Breast epithelium (tissue), 4 donors: ENCODE measurements at regions not wholly inside any gene's neighbourhood (a gene's known extent, or its start where the extent isn't known, plus 50 kb on each side); places are given as distances from the start of the nearest gene placed in this dataset.

ENCODE experiments used
- DNase-seq, 2 donors: peaks; one replicate each; pipeline ENCODE4 v3.0.0-alpha.2; 2019; ENCODE audit warnings: low spot score in 2 of 2
- H3K27ac ChIP-seq, 2 donors: fragments of 200-600 bp; sonication (generic) in 1 of 2; one replicate each; pipeline ENCODE4 v1.5.1; 2016 to 2019; ENCODE audit warnings: mild to moderate bottlenecking in 1 of 2
- H3K27me3 ChIP-seq, 2 donors: fragments of 200-600 bp; sonication (generic) in 1 of 2; one replicate each; pipeline versions ENCODE4 v1.5.1 to v1.6.0; 2017 to 2019; ENCODE audit warnings: control low read depth in 1 of 2, mild to moderate bottlenecking in 1 of 2
- H3K36me3 ChIP-seq: fragments of 200-600 bp; one replicate; pipeline ENCODE4 v1.5.1; 2019
- H3K4me1 ChIP-seq, 2 donors: fragments of 200-600 bp; sonication (generic); one replicate each; pipeline ENCODE4 v1.5.1; 2016 to 2019; ENCODE audit warnings: control low read depth in 1 of 2
- H3K4me3 ChIP-seq, 3 donors: fragments of 200-600 bp; sonication (generic); 1 replicate in 2 of 3; 2 replicates in 1 of 3; pipeline ENCODE4 v1.5.1; 2016 to 2019; ENCODE audit warnings: mild to moderate bottlenecking in 3 of 3, moderate library complexity in 2 of 3
- H3K9me3 ChIP-seq, 2 donors: fragments of 200-600 bp; sonication (generic) in 1 of 2; one replicate each; pipeline ENCODE4 v1.5.1; 2016 to 2019; ENCODE audit warnings: control low read depth in 1 of 2
- POLR2A ChIP-seq: fragments of 450-650 bp; IDR thresholded peaks from one replicate; pipeline ENCODE4 v1.6.1; 2016; ENCODE audit warnings: antibody characterized with exemption, mild to moderate bottlenecking, moderate library complexity
- POLR2AphosphoS5 ChIP-seq, 3 donors: sonication (generic); formaldehyde crosslinking; IDR thresholded peaks; one replicate each; pipeline ENCODE4 v1.6.1; 2017; ENCODE audit warnings: antibody characterized with exemption in 3 of 3
- intact Hi-C: fragments of 100-400 bp; cut with DNase I; formaldehyde crosslinking; loops from one replicate; pipeline ENCODE4 v1.15.1; 2023; ENCODE audit warnings: low total_unique reads
- TF ChIP-seq, protein P1 (sequence below), 3 donors: fragments of 450-650 bp; IDR thresholded peaks; one replicate each; pipeline ENCODE4 v1.5.1; 2016 to 2017; ENCODE audit warnings: antibody characterized with exemption in 3 of 3, mild to moderate bottlenecking in 3 of 3, moderate library complexity in 3 of 3

DNA sequence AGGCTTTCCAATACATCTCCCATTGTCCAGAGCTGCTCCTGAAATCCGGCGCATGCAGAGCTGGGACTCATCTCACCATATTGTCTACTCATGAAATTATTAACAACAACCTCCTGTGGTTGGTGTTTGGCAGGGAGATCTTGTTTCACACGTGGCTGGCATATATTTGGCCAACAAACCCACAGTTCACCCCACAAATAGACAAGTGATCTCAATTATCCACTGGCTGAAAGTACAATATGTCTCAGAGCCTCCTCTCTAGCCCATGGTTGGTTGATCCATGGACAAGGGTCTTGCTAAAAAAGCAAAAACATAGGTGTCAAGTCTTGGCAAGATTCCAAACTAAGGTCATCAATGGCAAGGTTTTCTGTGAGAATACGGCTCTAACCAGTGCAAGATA lies 386.9 kb downstream of the ETS1 start:
- no peak for DNase-seq
- no peaks in the 10 kb centered on the region for H3K4me1 ChIP-seq
- H3K4me3 ChIP-seq: no peak overlapping the region
- no peak overlapping the region for H3K27ac ChIP-seq
- intact Hi-C loops: no loop called here
- H3K27me3 ChIP-seq: no peaks in the 10 kb centered on the region
- no peaks in the 10 kb centered on the region for H3K36me3 ChIP-seq
- TF ChIP-seq, protein P1, sequence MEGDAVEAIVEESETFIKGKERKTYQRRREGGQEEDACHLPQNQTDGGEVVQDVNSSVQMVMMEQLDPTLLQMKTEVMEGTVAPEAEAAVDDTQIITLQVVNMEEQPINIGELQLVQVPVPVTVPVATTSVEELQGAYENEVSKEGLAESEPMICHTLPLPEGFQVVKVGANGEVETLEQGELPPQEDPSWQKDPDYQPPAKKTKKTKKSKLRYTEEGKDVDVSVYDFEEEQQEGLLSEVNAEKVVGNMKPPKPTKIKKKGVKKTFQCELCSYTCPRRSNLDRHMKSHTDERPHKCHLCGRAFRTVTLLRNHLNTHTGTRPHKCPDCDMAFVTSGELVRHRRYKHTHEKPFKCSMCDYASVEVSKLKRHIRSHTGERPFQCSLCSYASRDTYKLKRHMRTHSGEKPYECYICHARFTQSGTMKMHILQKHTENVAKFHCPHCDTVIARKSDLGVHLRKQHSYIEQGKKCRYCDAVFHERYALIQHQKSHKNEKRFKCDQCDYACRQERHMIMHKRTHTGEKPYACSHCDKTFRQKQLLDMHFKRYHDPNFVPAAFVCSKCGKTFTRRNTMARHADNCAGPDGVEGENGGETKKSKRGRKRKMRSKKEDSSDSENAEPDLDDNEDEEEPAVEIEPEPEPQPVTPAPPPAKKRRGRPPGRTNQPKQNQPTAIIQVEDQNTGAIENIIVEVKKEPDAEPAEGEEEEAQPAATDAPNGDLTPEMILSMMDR (IDR thresholded peaks at IDR 0.05): no peak
- TF ChIP-seq POLR2AphosphoS5 (IDR thresholded peaks at IDR 0.05) (no peak), POLR2A (no peak)
- H3K9me3 ChIP-seq: no peaks in the 10 kb centered on the region

DNA sequence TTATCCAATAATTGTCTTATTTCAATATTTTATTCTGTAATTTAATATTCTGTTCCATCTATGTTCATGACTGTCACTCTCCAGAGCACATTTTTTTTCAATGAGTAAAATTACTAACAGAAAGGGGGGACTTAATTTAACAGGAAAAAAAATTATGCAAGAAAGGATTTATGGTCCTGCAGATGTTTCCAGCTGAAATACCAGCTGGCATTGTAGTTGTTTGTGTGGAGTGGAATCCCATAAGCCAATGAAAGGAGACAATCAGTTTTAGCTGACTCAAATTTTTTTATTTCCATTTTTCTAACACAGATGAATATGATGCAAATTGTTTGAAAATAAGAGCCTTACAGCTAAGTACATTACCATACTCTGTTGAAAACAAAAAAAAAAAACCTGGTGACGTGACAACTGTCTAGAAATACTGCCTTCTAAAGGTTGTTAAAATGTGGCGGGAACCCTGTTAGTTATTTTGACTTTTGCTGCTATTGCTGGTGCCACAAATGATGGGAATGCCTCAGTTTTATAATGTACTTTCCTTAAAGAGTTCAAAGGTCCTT lies 389.1 kb downstream of the ETS1 start:
- no peak overlapping the region for H3K27ac ChIP-seq
- H3K9me3 ChIP-seq: no peaks in the 10 kb centered on the region
- no peaks in the 10 kb centered on the region for H3K27me3 ChIP-seq
- H3K4me1 ChIP-seq: peaks cover 0 to 3% of the 10 kb centered on the region in 2 donors
- DNase-seq: no peak
- H3K36me3 ChIP-seq: no peaks in the 10 kb centered on the region
- intact Hi-C loops: no loop called here
- no peak overlapping the region for H3K4me3 ChIP-seq
- TF ChIP-seq, protein P1 (IDR thresholded peaks at IDR 0.05): no peak
- no peak for TF ChIP-seq POLR2AphosphoS5 (IDR thresholded peaks at IDR 0.05)

DNA sequence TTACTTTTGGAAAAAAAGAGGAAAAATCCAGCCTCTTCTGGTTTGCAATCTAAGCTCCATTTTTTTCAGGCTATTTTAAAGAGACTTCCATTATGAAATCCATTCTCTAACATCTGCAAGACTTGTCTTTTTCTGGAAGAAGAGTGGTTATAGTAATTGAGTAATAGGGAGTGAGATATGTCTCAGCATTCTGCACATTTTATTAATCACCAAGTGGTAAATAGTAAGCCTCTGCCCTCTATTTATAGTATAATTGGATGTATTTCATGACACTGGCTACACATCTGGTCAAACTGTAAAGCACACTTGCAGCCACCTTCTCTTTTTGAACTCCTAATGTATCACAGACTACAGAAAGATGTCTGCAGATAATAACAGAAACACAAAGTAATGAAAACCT lies 391.1 kb downstream of the ETS1 start:
- no peak for DNase-seq
- H3K4me3 ChIP-seq: no peak overlapping the region
- intact Hi-C loops: no loop called here
- H3K9me3 ChIP-seq: no peaks in the 10 kb centered on the region
- no peaks in the 10 kb centered on the region for H3K36me3 ChIP-seq
- no peak overlapping the region for H3K27ac ChIP-seq
- H3K4me1 ChIP-seq: peaks cover 0 to 3% of the 10 kb centered on the region in 2 donors
- H3K27me3 ChIP-seq: no peaks in the 10 kb centered on the region
- TF ChIP-seq POLR2A (no peak), POLR2AphosphoS5 (IDR thresholded peaks at IDR 0.05) (no peak)
- TF ChIP-seq, protein P1 (IDR thresholded peaks at IDR 0.05): no peak

DNA sequence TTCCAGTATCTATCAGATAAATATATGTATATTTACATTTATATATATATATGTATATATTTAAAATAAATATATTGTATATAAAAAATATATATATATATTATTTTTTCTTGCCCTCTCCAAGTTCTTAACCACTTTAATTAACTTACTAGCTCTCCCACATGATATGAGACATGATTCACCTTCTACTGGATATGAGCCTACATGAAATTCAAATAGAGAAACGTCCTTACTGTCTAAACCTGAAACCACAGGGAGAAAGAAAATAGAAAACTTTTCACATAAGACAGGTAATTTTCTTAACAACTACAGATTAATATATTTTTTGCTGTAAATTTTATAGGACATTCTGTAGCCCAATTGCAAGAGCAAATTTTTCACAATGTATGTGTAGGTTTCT lies 391.6 kb downstream of the ETS1 start:
- TF ChIP-seq POLR2A (no peak), POLR2AphosphoS5 (IDR thresholded peaks at IDR 0.05) (no peak)
- TF ChIP-seq, protein P1 (IDR thresholded peaks at IDR 0.05): no peak
- no peak overlapping the region for H3K4me3 ChIP-seq
- DNase-seq: no peak
- H3K27ac ChIP-seq: no peak overlapping the region
- intact Hi-C loops: no loop called here
- H3K9me3 ChIP-seq: no peaks in the 10 kb centered on the region
- H3K27me3 ChIP-seq: no peaks in the 10 kb centered on the region
- H3K4me1 ChIP-seq: peaks cover 0 to 3% of the 10 kb centered on the region in 2 donors
- no peaks in the 10 kb centered on the region for H3K36me3 ChIP-seq

DNA sequence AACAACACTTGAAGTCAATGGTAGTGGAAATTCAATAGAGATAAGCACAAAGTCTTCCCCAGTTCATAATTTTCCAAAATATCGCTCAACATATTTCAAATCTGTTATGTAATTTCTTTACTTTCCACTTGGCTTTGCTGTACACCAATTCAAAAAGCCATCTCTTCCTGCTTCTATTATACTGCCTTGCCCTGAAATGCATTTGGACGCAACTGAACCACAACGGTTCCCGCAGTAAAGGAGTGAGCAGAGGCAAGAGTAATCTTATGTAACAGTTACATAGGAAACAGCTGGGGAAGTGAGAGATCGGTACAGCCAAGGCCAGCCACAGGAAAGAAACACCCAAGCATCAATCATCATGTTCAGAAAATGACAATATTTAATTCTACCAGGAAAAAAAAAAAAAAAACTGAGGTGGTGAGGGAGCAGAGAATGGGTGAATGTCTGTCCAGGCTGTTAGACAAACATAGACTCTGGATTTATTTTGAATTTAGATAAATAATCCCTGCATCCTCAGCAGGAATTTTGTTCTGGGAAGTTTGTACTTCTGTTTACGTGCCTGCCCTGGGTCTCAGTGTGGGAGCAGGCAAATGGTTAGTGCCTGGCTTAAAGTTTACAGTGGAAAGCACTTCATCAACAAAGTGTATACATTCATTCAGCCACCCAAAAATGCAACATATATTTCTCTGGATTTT lies 392.2 kb downstream of the ETS1 start:
- Histone ChIP-seq H3K4me1 (peaks cover 0 to 3% of the 10 kb centered on the region in 2 donors), H3K36me3 (no peaks in the 10 kb centered on the region), H3K4me3 (no peak overlapping the region), H3K27me3 (no peaks in the 10 kb centered on the region), H3K9me3 (no peaks in the 10 kb centered on the region), H3K27ac (peak overlapping the region in 1 of 2 donors; percentile 19)
- no peak for DNase-seq
- intact Hi-C loops: no loop called here
- no peak for TF ChIP-seq POLR2AphosphoS5 (IDR thresholded peaks at IDR 0.05)
- no peak for TF ChIP-seq POLR2A
- TF ChIP-seq, protein P1 (IDR thresholded peaks at IDR 0.05): no peak
